HG03439 (cell line): ENCODE measurements at regions not wholly inside any gene's neighbourhood (a gene's known extent, or its start where the extent isn't known, plus 50 kb on each side); places are given as distances from the start of the nearest gene placed in this dataset.

Experiments used
- ATAC-seq: cut with Tn5 transposase; IDR thresholded peaks from one replicate; pipeline ENCODE4 v1.9.1; 2021; ENCODE audit warnings: mild to moderate bottlenecking, moderate library complexity; ENCODE audit not compliant: unreplicated experiment

- no peak for ATAC-seq
These were observed 475.5 kb downstream of the TBC1D22A start for GRCh38 chr22:47237890-47238480.

- no peak for ATAC-seq
These were observed 474.3 kb downstream of the TBC1D22A start for GRCh38 chr22:47236718-47237117.

- no peak for ATAC-seq
These were observed 473.7 kb downstream of the TBC1D22A start for GRCh38 chr22:47236161-47236560.

GRCh38 chr22:47233316-47234243 lies 471.1 kb downstream of the TBC1D22A start:
- ATAC-seq: no peak

GRCh38 chr22:47232753-47233152 lies 470.3 kb downstream of the TBC1D22A start:
- ATAC-seq: no peak

- ATAC-seq: no peak
These were observed 469.7 kb downstream of the TBC1D22A start for GRCh38 chr22:47232197-47232596.

GRCh38 chr22:47231759-47232158 lies 469.3 kb downstream of the TBC1D22A start:
- no peak for ATAC-seq

- no peak for ATAC-seq
These were observed 468.3 kb downstream of the TBC1D22A start for GRCh38 chr22:47230741-47231140.

GRCh38 chr22:47230251-47230650 lies 467.8 kb downstream of the TBC1D22A start:
- no peak for ATAC-seq

GRCh38 chr22:47228767-47229166 lies 466.3 kb downstream of the TBC1D22A start:
- no peak for ATAC-seq

- ATAC-seq: no peak
These were observed 463.6 kb downstream of the TBC1D22A start for GRCh38 chr22:47225931-47226633.

GRCh38 chr22:47225080-47225930 lies 462.9 kb downstream of the TBC1D22A start:
- no peak for ATAC-seq
